H1 (cell line): ENCODE measurements at regions not wholly inside any gene's neighbourhood (a gene's known extent, or its start where the extent isn't known, plus 50 kb on each side); places are given as distances from the start of the nearest gene placed in this dataset.

Source experiments
- CTCF ChIA-PET: fragments of 300-600 bp; sonication (Branson Sonifier 250); formaldehyde crosslinking; loops from one replicate; lab custom pipeline; 2021; ENCODE audit not compliant: partially characterized antibody; lab: Charles Lee
- POLR2A ChIA-PET: fragments of 300-600 bp; sonication (Branson Sonifier 250); formaldehyde crosslinking; loops from one replicate; lab custom pipeline; 2021; ENCODE audit warnings: inconsistent platforms; ENCODE audit not compliant: partially characterized antibody; lab: Charles Lee
- DNase-seq, 2 experiments: peaks; one replicate each; pipeline versions ENCODE4 v3.0.0 to v3.0.0-alpha.2; 2010 to 2022; ENCODE audit warnings: low spot score in 2 of 2, low read depth in 1 of 2, mixed read lengths in 1 of 2
- FAIRE-seq: peaks from 2 replicates; lab custom pipeline; 2011; peaks lifted over from hg19 to GRCh38; lab: Jason Lieb, UNC
- H2AFZ ChIP-seq: 2 replicates; pipeline ENCODE4 v1.8.1; 2012; ENCODE audit warnings: low read length, inconsistent platforms
- H2AK5ac ChIP-seq: 2 replicates; pipeline ENCODE4 v1.6.1; 2013; ENCODE audit warnings: low read depth, low read length
- H2BK120ac ChIP-seq: replicated peaks from 2 replicates; pipeline ENCODE3; 2013; ENCODE audit warnings: low read depth, low read length, inconsistent platforms
- H2BK12ac ChIP-seq: 2 replicates; pipeline ENCODE4 v1.6.1; 2013; ENCODE audit warnings: low read depth, low read length
- H2BK15ac ChIP-seq: 2 replicates; pipeline ENCODE4 v1.6.1; 2013; ENCODE audit warnings: low read length
- H2BK20ac ChIP-seq: 2 replicates; pipeline ENCODE4 v1.6.1; 2013; ENCODE audit warnings: low read length
- H2BK5ac ChIP-seq: 2 replicates; pipeline ENCODE4 v1.6.1; 2013; ENCODE audit warnings: low read depth, low read length
- H3K14ac ChIP-seq: 2 replicates; pipeline ENCODE4 v1.6.1; 2013; ENCODE audit warnings: inconsistent platforms; ENCODE audit not compliant: insufficient read length
- H3K18ac ChIP-seq: 2 replicates; pipeline ENCODE4 v1.6.1; 2013; ENCODE audit warnings: low read length; ENCODE audit errors: extremely low read depth
- H3K23ac ChIP-seq: 2 replicates; pipeline ENCODE4 v1.6.1; 2013; ENCODE audit warnings: inconsistent platforms; ENCODE audit not compliant: insufficient read length
- H3K23me2 ChIP-seq: 2 replicates; pipeline ENCODE4 v1.6.1; 2013; ENCODE audit warnings: low read depth, low read length
- H3K27ac ChIP-seq: 2 replicates; pipeline ENCODE4 v1.6.1; 2011; ENCODE audit warnings: low read depth, low read length, inconsistent platforms
- H3K27me3 ChIP-seq, 4 experiments: replicated peaks in 1 of 4; 1 replicate in 1 of 4; 2 replicates in 3 of 4; pipeline versions ENCODE4 v1.6.1 to v1.8.1; 2011 to 2013; ENCODE audit warnings: low read length in 3 of 4, mild to moderate bottlenecking in 3 of 4, inconsistent platforms in 2 of 4, mixed read lengths in 2 of 4, moderate library complexity in 1 of 4; ENCODE audit not compliant: control insufficient read depth in 3 of 4, insufficient read depth in 3 of 4; ENCODE audit errors: extremely low read depth in 1 of 4
- H3K36me3 ChIP-seq, 4 experiments: 2 replicates each; pipeline versions ENCODE4 v1.6.1 to v1.8.1; 2011 to 2013; ENCODE audit warnings: mild to moderate bottlenecking in 4 of 4, low read length in 3 of 4, moderate library complexity in 2 of 4, control low read depth in 1 of 4, inconsistent platforms in 1 of 4; ENCODE audit not compliant: insufficient read depth in 4 of 4, control insufficient read depth in 2 of 4
- H3K4ac ChIP-seq: replicated peaks from 2 replicates; pipeline ENCODE3; 2013; ENCODE audit warnings: low read length, low read depth, mixed read lengths, inconsistent platforms; ENCODE audit not compliant: insufficient read length
- H3K4me1 ChIP-seq, 4 experiments: replicated peaks in 1 of 4; 1 replicate in 1 of 4; 2 replicates in 3 of 4; pipeline versions ENCODE4 v1.6.1 to v1.8.1; 2011 to 2013; ENCODE audit warnings: low read length in 3 of 4, inconsistent platforms in 2 of 4, mixed read lengths in 1 of 4; ENCODE audit not compliant: insufficient read depth in 4 of 4, control insufficient read depth in 3 of 4
- H3K4me2 ChIP-seq, 2 experiments: 2 replicates each; pipeline versions ENCODE4 v1.6.1 to v1.8.1; 2011 to 2013; ENCODE audit warnings: low read depth in 2 of 2, low read length in 2 of 2, control low read depth in 1 of 2, inconsistent platforms in 1 of 2, mild to moderate bottlenecking in 1 of 2; ENCODE audit not compliant: insufficient read depth in 1 of 2
- H3K4me3 ChIP-seq, 4 experiments: fragments of 200-600, 300-600 bp in 1 of 4; sonication (generic), shearing (Covaris generic), sonication (Bioruptor Twin) in 1 of 4; 2 replicates each; pipeline versions ENCODE4 v1.5.1 to v1.8.1; 2011 to 2016; ENCODE audit warnings: low read length in 4 of 4, low read depth in 3 of 4, control low read depth in 2 of 4, inconsistent platforms in 2 of 4, mild to moderate bottlenecking in 2 of 4, mixed read lengths in 1 of 4, moderate library complexity in 1 of 4; ENCODE audit not compliant: insufficient read depth in 2 of 4; ENCODE audit errors: extremely low read depth in 1 of 4
- H3K56ac ChIP-seq: replicated peaks from 2 replicates; pipeline ENCODE3; 2013; ENCODE audit warnings: low read depth, mild to moderate bottlenecking, mixed read lengths, low read length, inconsistent platforms; ENCODE audit not compliant: insufficient read length
- H3K79me1 ChIP-seq: 2 replicates; pipeline ENCODE4 v1.6.1; 2013; ENCODE audit warnings: low read depth, low read length, control low read depth
- H3K79me2 ChIP-seq, 2 experiments: 2 replicates each; pipeline versions ENCODE4 v1.6.1 to v1.8.1; 2012 to 2013; ENCODE audit warnings: low read length in 2 of 2, mild to moderate bottlenecking in 2 of 2, inconsistent platforms in 1 of 2; ENCODE audit not compliant: insufficient read depth in 2 of 2, control insufficient read depth in 1 of 2
- H3K9ac ChIP-seq, 4 experiments: replicated peaks in 1 of 4; 1 replicate in 1 of 4; 2 replicates in 3 of 4; pipeline versions ENCODE4 v1.6.1 to v1.8.1; 2011 to 2013; ENCODE audit warnings: low read depth in 3 of 4, low read length in 3 of 4, control low read depth in 2 of 4, mild to moderate bottlenecking in 2 of 4, moderate library complexity in 2 of 4, inconsistent platforms in 1 of 4; ENCODE audit errors: extremely low read depth in 1 of 4
- H3K9me3 ChIP-seq, 2 experiments: 2 replicates each; pipeline versions ENCODE4 v1.6.1 to v1.8.1; 2012 to 2013; ENCODE audit warnings: mild to moderate bottlenecking in 2 of 2, moderate library complexity in 2 of 2, control low read depth in 1 of 2, inconsistent platforms in 1 of 2, low read depth in 1 of 2, low read length in 1 of 2, mixed read lengths in 1 of 2; ENCODE audit not compliant: insufficient read depth in 2 of 2
- H4K20me1 ChIP-seq, 2 experiments: replicated peaks in 1 of 2; 2 replicates each; pipeline versions ENCODE3 to v1.8.1; 2011 to 2013; ENCODE audit warnings: inconsistent platforms in 2 of 2, low read length in 2 of 2, mild to moderate bottlenecking in 1 of 2; ENCODE audit not compliant: insufficient read depth in 2 of 2, control insufficient read depth in 1 of 2
- H4K5ac ChIP-seq: 2 replicates; pipeline ENCODE4 v1.6.1; 2013; ENCODE audit warnings: low read length, low read depth, mixed read lengths, inconsistent platforms; ENCODE audit not compliant: insufficient read length
- H4K8ac ChIP-seq: 2 replicates; pipeline ENCODE4 v1.8.0; 2013; ENCODE audit warnings: mild to moderate bottlenecking, moderate library complexity, low read length, inconsistent platforms; ENCODE audit not compliant: insufficient read depth; ENCODE audit errors: extremely low read depth
- H4K91ac ChIP-seq: replicated peaks from 2 replicates; pipeline ENCODE3; 2013; ENCODE audit warnings: low read length, mixed read lengths, inconsistent platforms; ENCODE audit not compliant: insufficient read length
- ASH2L ChIP-seq: fragments of 200-600, 300-600 bp; sonication (generic); IDR thresholded peaks from one replicate; pipeline ENCODE4 v1.7.1; 2017; ENCODE audit warnings: low read length
- BACH1 ChIP-seq: IDR thresholded peaks from 2 replicates; pipeline ENCODE4 v1.6.1; 2012; ENCODE audit warnings: low read length, improper control_type of control experiment
- BRCA1 ChIP-seq: IDR thresholded peaks from 2 replicates; pipeline ENCODE4 v1.6.1; 2012; ENCODE audit warnings: low read depth, low read length, improper control_type of control experiment
- CBX5 ChIP-seq: fragments of 300-800, 300-1000 bp; sonication (generic); IDR thresholded peaks from 2 replicates; pipeline ENCODE4 v1.7.1; 2016; ENCODE audit warnings: antibody characterized with exemption, low read length, low read depth
- CHD2 ChIP-seq: IDR thresholded peaks from 2 replicates; pipeline ENCODE4 v1.6.1; 2012; ENCODE audit warnings: low read length, improper control_type of control experiment
- CTBP2 ChIP-seq: IDR thresholded peaks from 2 replicates; pipeline ENCODE4 v1.7.0; 2011; ENCODE audit warnings: borderline replicate concordance, mild to moderate bottlenecking, moderate library complexity, mixed read lengths, low read length; ENCODE audit not compliant: insufficient read depth, insufficient read length
- JUN ChIP-seq: IDR thresholded peaks from 2 replicates; pipeline ENCODE4 v1.6.1; 2011; ENCODE audit warnings: low read depth, mild to moderate bottlenecking, improper control_type of control experiment, low read length
- MAFK ChIP-seq: IDR thresholded peaks from 2 replicates; pipeline ENCODE4 v1.6.1; 2012; ENCODE audit warnings: low read depth, mild to moderate bottlenecking, improper control_type of control experiment, low read length
- NRF1 ChIP-seq: IDR thresholded peaks from 2 replicates; pipeline ENCODE4 v1.6.1; 2011; ENCODE audit warnings: mild to moderate bottlenecking, low read depth, low read length, improper control_type of control experiment
- POU5F1 ChIP-seq: IDR thresholded peaks from 2 replicates; pipeline ENCODE4 v1.6.1; 2011; ENCODE audit warnings: low read depth, mild to moderate bottlenecking, low read length, moderate library complexity
- SIN3A ChIP-seq, 2 experiments: IDR thresholded peaks in 1 of 2; conservative IDR thresholded peaks in 1 of 2; 2 replicates each; pipeline ENCODE4 v1.6.1; 2011 to 2012; ENCODE audit warnings: low read length in 2 of 2, improper control_type of control experiment in 1 of 2, low read depth in 1 of 2, mild to moderate bottlenecking in 1 of 2
- TBP ChIP-seq: IDR thresholded peaks from 2 replicates; pipeline ENCODE4 v1.6.1; 2011; ENCODE audit warnings: low read depth, low read length, improper control_type of control experiment
- TCF12 ChIP-seq: IDR thresholded peaks from 2 replicates; pipeline ENCODE4 v1.6.1; 2011; ENCODE audit warnings: low read depth, mild to moderate bottlenecking, low read length
- WGBS, 2 experiments: shearing (Covaris generic) in 1 of 2; methylation state at CpG; one replicate each; pipeline versions ENCODE4 v1.1.6 to v1.1.7; 2013 to 2015; ENCODE audit warnings: low lambda C conversion rate in 2 of 2, mixed read lengths in 2 of 2, inconsistent platforms in 1 of 2, low coverage in 1 of 2, missing lambda C conversion rate in 1 of 2; ENCODE audit not compliant: insufficient replicate concordance in 2 of 2, insufficient coverage in 1 of 2, insufficient read length in 1 of 2; ENCODE audit errors: extremely low coverage in 1 of 2, missing lambda C conversion rate in 1 of 2; 5-methylcytosine and 5-hydroxymethylcytosine counted together
- TF ChIP-seq, protein P1 (sequence below): IDR thresholded peaks from 2 replicates; pipeline ENCODE4 v1.6.1; 2011; ENCODE audit warnings: low read length, improper control_type of control experiment

DNA sequence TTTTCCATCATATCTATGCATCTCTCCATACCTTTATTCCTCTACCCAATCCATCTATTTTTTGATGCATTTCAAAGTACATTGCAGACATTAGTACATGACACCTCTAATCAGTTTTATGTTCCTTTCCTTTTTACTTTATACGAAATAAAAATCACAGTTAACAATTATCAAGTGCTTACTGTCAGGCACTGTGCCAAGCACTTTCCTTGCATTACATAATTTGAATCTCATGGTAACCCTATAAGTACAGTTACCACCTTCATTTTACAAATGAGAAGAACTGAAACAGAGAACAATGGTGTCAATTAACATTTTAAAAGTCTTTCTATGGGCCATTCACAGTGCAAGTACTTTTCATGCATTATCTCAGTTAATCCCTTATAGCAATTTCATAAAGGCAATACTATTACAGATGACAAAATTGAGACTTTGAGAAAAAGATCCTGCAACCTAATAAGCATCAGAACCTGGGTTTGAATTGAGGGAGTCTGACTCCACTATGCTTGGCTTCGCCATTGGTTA, 544.4 kb upstream of the TNP1 start:
- FAIRE-seq: no peak
- H3K79me1 ChIP-seq: no peaks in the 10 kb centered on the region
- H3K23ac ChIP-seq: no peak overlapping the region
- POLR2A ChIA-PET: no interaction called here
- H4K5ac ChIP-seq: no peak overlapping the region
- no peak overlapping the region for H2BK20ac ChIP-seq
- H3K56ac ChIP-seq: no peak overlapping the region
- no peak overlapping the region for H3K4me2 ChIP-seq
- H3K4me3 ChIP-seq: no peak overlapping the region
- no peak overlapping the region for H2BK5ac ChIP-seq
- H4K91ac ChIP-seq: no peak overlapping the region
- DNase-seq: no peak
- no peak overlapping the region for H3K27ac ChIP-seq
- no peak overlapping the region for H2AFZ ChIP-seq
- H2BK12ac ChIP-seq: no peak overlapping the region
- H3K9ac ChIP-seq: no peak overlapping the region
- no peaks in the 10 kb centered on the region for H4K20me1 ChIP-seq
- H3K27me3 ChIP-seq: no peaks in the 10 kb centered on the region
- TF ChIP-seq ASH2L: no peak
- no peak for TF ChIP-seq TCF12
- TF ChIP-seq SIN3A (conservative IDR thresholded peaks at IDR 0.05 in 1 of 2, IDR thresholded peaks at IDR 0.05 in 1 of 2; ENCODE audit: low read depth in 1 of 2, low read length in 2 of 2): no peak
- no peak for TF ChIP-seq JUN
- TF ChIP-seq BRCA1: no peak
- TF ChIP-seq NRF1: no peak
- TF ChIP-seq CHD2: no peak
- no peak for TF ChIP-seq TBP
- no peak for TF ChIP-seq CTBP2
- TF ChIP-seq POU5F1: no peak
- TF ChIP-seq BACH1: no peak
- TF ChIP-seq, protein P1, sequence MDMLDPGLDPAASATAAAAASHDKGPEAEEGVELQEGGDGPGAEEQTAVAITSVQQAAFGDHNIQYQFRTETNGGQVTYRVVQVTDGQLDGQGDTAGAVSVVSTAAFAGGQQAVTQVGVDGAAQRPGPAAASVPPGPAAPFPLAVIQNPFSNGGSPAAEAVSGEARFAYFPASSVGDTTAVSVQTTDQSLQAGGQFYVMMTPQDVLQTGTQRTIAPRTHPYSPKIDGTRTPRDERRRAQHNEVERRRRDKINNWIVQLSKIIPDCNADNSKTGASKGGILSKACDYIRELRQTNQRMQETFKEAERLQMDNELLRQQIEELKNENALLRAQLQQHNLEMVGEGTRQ: no peak
- TF ChIP-seq CBX5: no peak
- TF ChIP-seq MAFK: no peak
- TF ChIP-seq, all 59 proteins: peak for 0
- H3K36me3 ChIP-seq: no peaks in the 10 kb centered on the region
- H4K8ac ChIP-seq: no peak overlapping the region
- H3K14ac ChIP-seq: no peak overlapping the region
- no peak overlapping the region for H2AK5ac ChIP-seq
- no peak overlapping the region for H2BK15ac ChIP-seq
- H3K18ac ChIP-seq: no peak overlapping the region
- H3K23me2 ChIP-seq: no peaks in the 10 kb centered on the region
- H3K9me3 ChIP-seq: no peaks in the 10 kb centered on the region
- 89% methylated on average over 2 of the region's 2 CpGs; no CpG with 5 or more reads in 1 of the 2 experiments for WGBS, 2 experiments
- H3K4me1 ChIP-seq: no peaks in the 10 kb centered on the region
- CTCF ChIA-PET: no interaction called here
- no peak overlapping the region for H3K4ac ChIP-seq
- no peaks in the 10 kb centered on the region for H3K79me2 ChIP-seq
- H2BK120ac ChIP-seq: no peak overlapping the region
